HEK293 (cell line): ENCODE measurements at regions not wholly inside any gene's neighbourhood (a gene's known extent, or its start where the extent isn't known, plus 50 kb on each side); places are given as distances from the start of the nearest gene placed in this dataset.

ENCODE experiments used
- CTCF ChIA-PET: fragments of 350-600 bp; formaldehyde crosslinking; extraction: SDS; loops from one replicate; lab custom pipeline; 2021; ENCODE audit warnings: antibody characterized with exemption; lab: Yijun Ruan, JAX
- POLR2A ChIA-PET: fragments of 300-600 bp; formaldehyde crosslinking; extraction: SDS; loops from one replicate; lab custom pipeline; 2020; ENCODE audit warnings: antibody characterized with exemption, inconsistent platforms; lab: Yijun Ruan, JAX
- H3K27ac ChIP-seq: fragments of 200-500 bp; sonication (Bioruptor generic); 2 replicates; pipeline ENCODE4 v1.5.1; 2014; ENCODE audit warnings: low read depth, low read length, control low read depth, inconsistent platforms; ENCODE audit errors: extremely low read depth
- H3K36me3 ChIP-seq, 2 experiments: fragments of 200-500 bp in 1 of 2; sonication (Bioruptor generic) in 1 of 2; 1 replicate in 1 of 2; 2 replicates in 1 of 2; pipeline ENCODE4 v1.5.1; 2014 to 2017; ENCODE audit warnings: inconsistent platforms in 2 of 2, low read length in 2 of 2; ENCODE audit not compliant: control insufficient read depth in 2 of 2, insufficient read depth in 1 of 2
- H3K4me1 ChIP-seq: fragments of 200-500 bp; sonication (Bioruptor generic); 2 replicates; pipeline ENCODE4 v1.5.1; 2014; ENCODE audit warnings: mild to moderate bottlenecking, low read length, inconsistent platforms; ENCODE audit not compliant: control insufficient read depth, insufficient read depth
- H3K4me3 ChIP-seq: 2 replicates; pipeline ENCODE4 v1.5.1; 2011; ENCODE audit warnings: low read depth, mild to moderate bottlenecking, control low read depth, low read length, moderate library complexity
- H3K9me3 ChIP-seq: fragments of 200-500 bp; sonication (Bioruptor generic); 2 replicates; pipeline ENCODE4 v1.5.1; 2014; ENCODE audit warnings: low read depth, low read length, inconsistent platforms; ENCODE audit not compliant: control insufficient read depth, insufficient read depth
- ATF2 ChIP-seq: fragments of 450-650 bp; formaldehyde crosslinking; IDR thresholded peaks from 2 replicates; pipeline ENCODE4 v1.5.1; 2016; ENCODE audit warnings: missing biosample characterization, missing genetic modification characterization, low read depth
- BCL11B ChIP-seq: fragments of 450-650 bp; formaldehyde crosslinking; IDR thresholded peaks from 2 replicates; pipeline ENCODE4 v1.5.1; 2016; ENCODE audit warnings: low read depth, missing biosample characterization, missing genetic modification characterization
- IKZF3 ChIP-seq: fragments of 450-650 bp; IDR thresholded peaks from 2 replicates; pipeline ENCODE4 v1.5.0; 2018; ENCODE audit warnings: missing biosample characterization, mild to moderate bottlenecking, missing genetic modification characterization, moderate library complexity
- SCRT1 ChIP-seq: fragments of 450-650 bp; formaldehyde crosslinking; IDR thresholded peaks from 2 replicates; pipeline ENCODE4 v1.5.1; 2016; ENCODE audit warnings: missing biosample characterization, missing genetic modification characterization, borderline replicate concordance
- SCRT2 ChIP-seq: fragments of 450-650 bp; formaldehyde crosslinking; IDR thresholded peaks from 2 replicates; pipeline ENCODE4 v1.5.1; 2016; ENCODE audit warnings: missing biosample characterization, missing genetic modification characterization
- SP3 ChIP-seq: fragments of 450-650 bp; formaldehyde crosslinking; IDR thresholded peaks from 2 replicates; pipeline ENCODE4 v1.5.1; 2016; ENCODE audit warnings: missing biosample characterization, missing genetic modification characterization
- YY1 ChIP-seq: fragments of 450-650 bp; formaldehyde crosslinking; IDR thresholded peaks from 2 replicates; pipeline ENCODE4 v1.5.1; 2018; ENCODE audit warnings: missing biosample characterization, missing genetic modification characterization
- ZBTB48 ChIP-seq: fragments of 450-650 bp; formaldehyde crosslinking; IDR thresholded peaks from 2 replicates; pipeline ENCODE4 v1.5.1; 2016; ENCODE audit warnings: missing biosample characterization, missing genetic modification characterization
- ZIC2 ChIP-seq: fragments of 450-650 bp; formaldehyde crosslinking; IDR thresholded peaks from 2 replicates; pipeline ENCODE4 v1.5.1; 2016; ENCODE audit warnings: missing biosample characterization, missing genetic modification characterization
- ZNF132 ChIP-seq: fragments of 450-650 bp; formaldehyde crosslinking; IDR thresholded peaks from 2 replicates; pipeline ENCODE4 v1.5.1; 2017; ENCODE audit warnings: missing biosample characterization, missing genetic modification characterization, borderline replicate concordance
- ZNF169 ChIP-seq: fragments of 450-650 bp; formaldehyde crosslinking; IDR thresholded peaks from 2 replicates; pipeline ENCODE4 v1.5.1; 2016; ENCODE audit warnings: missing biosample characterization, missing genetic modification characterization
- ZNF248 ChIP-seq: fragments of 450-650 bp; formaldehyde crosslinking; IDR thresholded peaks from 2 replicates; pipeline ENCODE4 v1.5.1; 2017; ENCODE audit warnings: missing biosample characterization, missing genetic modification characterization
- ZNF26 ChIP-seq: fragments of 450-650 bp; formaldehyde crosslinking; IDR thresholded peaks from 2 replicates; pipeline ENCODE4 v1.5.1; 2016; ENCODE audit warnings: missing biosample characterization, missing genetic modification characterization
- ZNF335 ChIP-seq: fragments of 450-650 bp; formaldehyde crosslinking; conservative IDR thresholded peaks from 2 replicates; pipeline ENCODE4 v1.5.1; 2016; ENCODE audit warnings: missing biosample characterization, missing genetic modification characterization
- ZNF350 ChIP-seq: fragments of 450-650 bp; formaldehyde crosslinking; IDR thresholded peaks from 2 replicates; pipeline ENCODE4 v1.5.0; 2017; ENCODE audit warnings: missing biosample characterization, mild to moderate bottlenecking, missing genetic modification characterization
- ZNF354C ChIP-seq: fragments of 450-650 bp; formaldehyde crosslinking; IDR thresholded peaks from 2 replicates; pipeline ENCODE4 v1.5.1; 2016; ENCODE audit warnings: missing biosample characterization, missing genetic modification characterization, low read depth, borderline replicate concordance
- ZNF37A ChIP-seq: fragments of 450-650 bp; IDR thresholded peaks from 2 replicates; pipeline ENCODE4 v1.5.1; 2018; ENCODE audit warnings: missing biosample characterization, missing genetic modification characterization
- ZNF488 ChIP-seq: fragments of 450-650 bp; formaldehyde crosslinking; IDR thresholded peaks from 2 replicates; pipeline ENCODE4 v1.5.1; 2016; ENCODE audit warnings: missing biosample characterization, missing genetic modification characterization
- ZNF529 ChIP-seq: fragments of 450-650 bp; formaldehyde crosslinking; IDR thresholded peaks from 2 replicates; pipeline ENCODE4 v1.5.1; 2017; ENCODE audit warnings: missing genetic modification characterization, missing biosample characterization; ENCODE audit not compliant: insufficient replicate concordance
- ZNF561 ChIP-seq: fragments of 450-650 bp; IDR thresholded peaks from 2 replicates; pipeline ENCODE4 v1.5.1; 2018; ENCODE audit warnings: missing biosample characterization, missing genetic modification characterization, borderline replicate concordance
- ZNF580 ChIP-seq: fragments of 450-650 bp; formaldehyde crosslinking; IDR thresholded peaks from 2 replicates; pipeline ENCODE4 v1.5.1; 2016; ENCODE audit warnings: missing biosample characterization, missing genetic modification characterization
- ZNF610 ChIP-seq: fragments of 450-650 bp; formaldehyde crosslinking; IDR thresholded peaks from 2 replicates; pipeline ENCODE4 v1.5.1; 2016; ENCODE audit warnings: missing biosample characterization, missing genetic modification characterization, borderline replicate concordance
- ZNF623 ChIP-seq: fragments of 450-650 bp; formaldehyde crosslinking; IDR thresholded peaks from 2 replicates; pipeline ENCODE4 v1.5.1; 2016; ENCODE audit warnings: missing biosample characterization, missing genetic modification characterization
- ZNF645 ChIP-seq: fragments of 450-650 bp; formaldehyde crosslinking; IDR thresholded peaks from 2 replicates; pipeline ENCODE4; 2016; ENCODE audit warnings: missing biosample characterization, missing genetic modification characterization
- ZNF664 ChIP-seq: fragments of 450-650 bp; formaldehyde crosslinking; IDR thresholded peaks from 2 replicates; pipeline ENCODE4 v1.5.1; 2016; ENCODE audit warnings: missing biosample characterization, missing genetic modification characterization
- ZNF701 ChIP-seq: fragments of 450-650 bp; formaldehyde crosslinking; IDR thresholded peaks from 2 replicates; pipeline ENCODE4 v1.5.1; 2016; ENCODE audit warnings: missing biosample characterization, missing genetic modification characterization

GRCh38 chr17:59464246-59464645 lies 101.2 kb upstream of the DHX40 start:
- Histone ChIP-seq H3K4me1 (no peaks in the 10 kb centered on the region), H3K9me3 (no peaks in the 10 kb centered on the region), H3K36me3 (no peaks in the 10 kb centered on the region)
- no peak for TF ChIP-seq ZNF26 (tag by site-specific recombination)
- no peak for TF ChIP-seq ZNF623 (tag by site-specific recombination)
- no peak for TF ChIP-seq ZNF664 (tag by site-specific recombination)
- TF ChIP-seq ZNF610 (tag by site-specific recombination), result no peak
- TF ChIP-seq ZNF350 (tag by site-specific recombination), result no peak
- TF ChIP-seq IKZF3 (tag by site-specific recombination), result no peak
- TF ChIP-seq ZNF701 (tag by site-specific recombination), result no peak
- TF ChIP-seq ZNF529 (tag by site-specific recombination), result no peak
- TF ChIP-seq SP3, result no peak
- TF ChIP-seq YY1 (tag by site-specific recombination), result no peak
- no peak for TF ChIP-seq ZNF132 (tag by site-specific recombination)
- TF ChIP-seq, all 188 proteins: peak for 0
- Histone ChIP-seq H3K4me3 (no peak overlapping the region), H3K27ac (no peak overlapping the region)
- POLR2A ChIA-PET, result interaction anchor here (0.7 kb wide), 3 partner anchors 10 to 772 kb away, joined by 3 to 4 read pairs (median 3); partner anchors contain the start of gene RAD51C
- CTCF ChIA-PET, result interaction anchor here (0.7 to 1.7 kb wide), 4 partner anchors 22 to 221 kb away, joined by 3 to 7 read pairs (median 4); no protein-coding TSS in a partner anchor

GRCh38 chr17:59465949-59466307 lies 99.5 kb upstream of the DHX40 start:
- ChIA-PET CTCF (no interaction called here), POLR2A (no interaction called here)
- H3K4me1 ChIP-seq, result no peaks in the 10 kb centered on the region

GRCh38 chr17:59466946-59467801 lies 98.2 kb upstream of the DHX40 start:
- Histone ChIP-seq H3K36me3 (no peaks in the 10 kb centered on the region), H3K4me3 (no peak overlapping the region), H3K27ac (no peak overlapping the region), H3K9me3 (no peaks in the 10 kb centered on the region)
- CTCF ChIA-PET, result no interaction called here
- POLR2A ChIA-PET, result no interaction called here
- no peak for TF ChIP-seq ZNF37A (tag by site-specific recombination)
- no peak for TF ChIP-seq SCRT1 (tag by site-specific recombination)
- TF ChIP-seq ZNF488 (tag by site-specific recombination), result no peak
- TF ChIP-seq ZNF561 (tag by site-specific recombination), result no peak
- TF ChIP-seq ZNF354C, result no peak
- no peak for TF ChIP-seq ZNF580 (tag by site-specific recombination)
- no peak for TF ChIP-seq ZNF645 (tag by site-specific recombination)
- TF ChIP-seq ZNF335 (tag by site-specific recombination), result no peak
- no peak for TF ChIP-seq ZIC2
- no peak for TF ChIP-seq ZNF248
- no peak for TF ChIP-seq ZNF169 (tag by site-specific recombination)
- TF ChIP-seq ZBTB48, result no peak
- no peak for TF ChIP-seq SCRT2
- TF ChIP-seq, all 188 proteins: peak for 0
- H3K4me1 ChIP-seq, result no peaks in the 10 kb centered on the region

More at GRCh38 chr17:59465949-59466307, 99.5 kb upstream of the DHX40 start:
- H3K4me3 ChIP-seq, result no peak overlapping the region
- TF ChIP-seq BCL11B (tag by site-specific recombination) (no peak), ATF2 (tag by site-specific recombination) (peak; percentile 70)
- TF ChIP-seq, all 188 proteins: peak for 1
- H3K9me3 ChIP-seq, result no peaks in the 10 kb centered on the region
- no peaks in the 10 kb centered on the region for H3K36me3 ChIP-seq
- no peak overlapping the region for H3K27ac ChIP-seq
